HFF-Myc (cell line): ENCODE measurements at regions not wholly inside any gene's neighbourhood (a gene's known extent, or its start where the extent isn't known, plus 50 kb on each side); places are given as distances from the start of the nearest gene placed in this dataset.

ENCODE experiments used
- DNase-seq: peaks from one replicate; pipeline ENCODE4 v3.0.0-alpha.2; 2011; ENCODE audit warnings: low read depth; ENCODE audit errors: extremely low read depth
- H3K4me3 ChIP-seq: replicated peaks from 2 replicates; pipeline ENCODE4 v1.5.1; 2011; ENCODE audit warnings: low read depth, mild to moderate bottlenecking, control low read depth, low read length
- CTCF ChIP-seq: IDR thresholded peaks from 2 replicates; pipeline ENCODE4 v1.5.1; 2012; ENCODE audit warnings: mild to moderate bottlenecking, low read depth, low read length, control low read depth; ENCODE audit errors: missing control alignments

- no peak for DNase-seq
- H3K4me3 ChIP-seq, result no peak overlapping the region
- TF ChIP-seq CTCF, result no peak
These were observed 178.3 kb upstream of the MPDZ start for GRCh38 chr9:13457795-13458194.

- no peak for TF ChIP-seq CTCF
- no peak for DNase-seq
- no peak overlapping the region for H3K4me3 ChIP-seq
These were observed 171.2 kb upstream of the MPDZ start for GRCh38 chr9:13450723-13451122.

GRCh38 chr9:13448482-13448881, 169.0 kb upstream of the MPDZ start:
- TF ChIP-seq CTCF, result no peak
- no peak overlapping the region for H3K4me3 ChIP-seq
- DNase-seq, result no peak

DNA sequence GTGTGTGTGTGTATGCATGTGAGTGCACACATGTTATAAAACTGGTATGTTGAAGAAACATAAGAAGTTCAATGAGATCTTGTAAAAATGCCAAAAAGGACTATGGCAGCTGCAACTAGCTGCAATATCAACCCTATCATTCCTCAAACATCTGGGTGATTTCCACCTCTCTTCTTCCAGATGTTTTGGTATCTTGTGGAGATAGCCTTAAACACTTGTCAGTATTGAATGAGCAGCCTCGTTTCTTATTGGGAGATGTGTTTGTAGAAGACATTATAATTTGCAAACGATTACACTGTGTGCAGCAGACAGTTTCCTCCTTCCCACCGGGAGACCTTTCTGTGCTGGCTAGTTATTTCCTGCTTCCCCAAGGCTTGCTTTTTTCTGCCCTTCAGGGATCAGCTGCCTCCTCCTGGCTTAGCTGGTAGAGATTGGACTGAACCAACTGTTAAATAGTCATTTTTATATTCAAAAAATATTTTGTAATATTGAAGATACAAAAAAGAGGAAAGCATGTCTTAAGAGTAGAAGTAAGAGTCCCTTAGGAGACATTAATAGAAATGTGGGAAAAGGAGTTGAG, 168.4 kb upstream of the MPDZ start:
- no peak overlapping the region for H3K4me3 ChIP-seq
- no peak for TF ChIP-seq CTCF
- DNase-seq, result no peak

DNA sequence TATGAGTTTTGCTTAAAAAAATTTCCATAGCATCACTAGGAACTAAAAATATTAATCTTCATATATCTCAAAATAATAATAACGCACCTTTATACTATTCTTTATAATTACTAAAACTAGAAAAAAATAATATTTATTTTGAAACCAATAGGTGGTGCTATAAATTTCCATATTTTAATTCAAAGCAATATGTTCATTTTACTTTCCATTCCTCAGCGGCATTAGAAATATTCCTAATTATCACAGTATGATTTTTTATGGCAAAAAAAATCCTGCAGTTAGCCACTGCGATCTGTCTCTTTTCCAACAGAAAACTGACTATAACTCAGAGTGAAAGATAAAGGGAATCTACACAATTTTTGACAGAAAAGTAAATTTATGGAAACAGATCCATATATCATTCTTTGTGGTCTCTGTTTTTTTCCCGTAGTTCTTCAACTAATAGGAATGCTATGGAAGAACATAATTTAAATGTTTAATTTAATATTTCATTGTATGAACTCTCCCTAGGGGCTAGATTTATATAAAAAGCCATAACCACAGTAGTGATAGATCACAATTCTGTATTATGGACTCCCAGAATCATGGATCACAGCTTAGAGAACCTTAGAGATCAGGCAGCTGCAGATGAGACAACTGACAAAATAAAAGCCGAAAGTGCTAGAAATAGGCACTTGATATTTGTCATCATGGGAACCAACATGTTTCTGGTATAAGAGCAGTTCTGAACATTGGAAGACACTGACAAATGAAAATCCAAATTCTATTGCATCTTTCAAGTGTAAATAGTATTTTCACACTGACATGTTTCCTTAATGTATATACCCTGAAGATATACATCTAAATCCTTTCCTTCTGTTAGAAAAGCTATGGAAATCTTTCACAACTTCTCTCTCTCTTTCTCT, 167.7 kb upstream of the MPDZ start:
- TF ChIP-seq CTCF, result no peak
- H3K4me3 ChIP-seq, result no peak overlapping the region
- DNase-seq, result no peak

GRCh38 chr9:13446286-13446937, 166.9 kb upstream of the MPDZ start:
- no peak overlapping the region for H3K4me3 ChIP-seq
- TF ChIP-seq CTCF, result no peak
- no peak for DNase-seq
